ENCODE measurements at regions not wholly inside any gene's neighbourhood (a gene's known extent, or its start where the extent isn't known, plus 50 kb on each side); places are given as distances from the start of the nearest gene placed in this dataset.
A peak's percentile ranks its signal among the peaks of the same experiment; 100 is the strongest.

DNA sequence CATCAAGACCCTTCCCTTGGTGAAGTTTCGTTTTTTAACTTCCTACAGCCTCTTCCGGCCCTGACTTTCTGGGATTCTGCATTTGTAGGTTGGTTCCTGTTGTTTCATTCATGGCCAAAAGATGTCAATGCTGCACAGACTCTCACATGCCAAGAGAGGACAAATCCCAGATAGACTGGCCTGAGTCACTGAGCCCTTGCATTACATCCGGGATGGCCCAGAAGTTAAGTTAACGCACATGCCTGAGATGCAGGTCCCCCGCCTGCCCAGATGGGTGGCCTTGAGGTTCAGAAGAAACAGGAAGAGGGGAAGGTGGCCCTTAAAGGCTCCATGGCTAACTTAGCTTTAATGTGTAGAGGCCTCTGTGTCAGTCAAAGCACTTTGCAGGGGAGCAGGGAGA is 51.6 kb upstream of the SRGAP3 start:
- DNase-seq (ENCODE audit: low spot score): no peak

DNA sequence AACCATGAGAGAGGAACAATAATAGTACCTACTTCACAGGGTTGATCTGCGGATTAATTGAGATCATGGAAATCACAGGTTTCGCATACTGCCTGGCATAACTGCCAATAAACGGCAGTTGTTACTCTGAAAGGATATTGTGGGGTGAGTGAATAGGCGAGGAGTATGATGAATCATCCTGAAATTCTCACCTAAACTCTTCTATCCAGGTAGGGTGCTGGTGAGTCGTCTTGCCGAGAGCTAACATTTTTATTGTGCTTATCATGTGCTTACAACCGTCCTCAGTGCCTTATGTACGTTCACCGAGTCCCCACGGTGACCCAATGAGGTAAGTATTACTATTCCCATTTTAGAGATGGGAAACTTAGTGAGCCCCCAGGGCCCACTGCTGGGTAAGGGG is 52.4 kb upstream of the SRGAP3 start:
- no peak for DNase-seq (ENCODE audit: low spot score)

DNA sequence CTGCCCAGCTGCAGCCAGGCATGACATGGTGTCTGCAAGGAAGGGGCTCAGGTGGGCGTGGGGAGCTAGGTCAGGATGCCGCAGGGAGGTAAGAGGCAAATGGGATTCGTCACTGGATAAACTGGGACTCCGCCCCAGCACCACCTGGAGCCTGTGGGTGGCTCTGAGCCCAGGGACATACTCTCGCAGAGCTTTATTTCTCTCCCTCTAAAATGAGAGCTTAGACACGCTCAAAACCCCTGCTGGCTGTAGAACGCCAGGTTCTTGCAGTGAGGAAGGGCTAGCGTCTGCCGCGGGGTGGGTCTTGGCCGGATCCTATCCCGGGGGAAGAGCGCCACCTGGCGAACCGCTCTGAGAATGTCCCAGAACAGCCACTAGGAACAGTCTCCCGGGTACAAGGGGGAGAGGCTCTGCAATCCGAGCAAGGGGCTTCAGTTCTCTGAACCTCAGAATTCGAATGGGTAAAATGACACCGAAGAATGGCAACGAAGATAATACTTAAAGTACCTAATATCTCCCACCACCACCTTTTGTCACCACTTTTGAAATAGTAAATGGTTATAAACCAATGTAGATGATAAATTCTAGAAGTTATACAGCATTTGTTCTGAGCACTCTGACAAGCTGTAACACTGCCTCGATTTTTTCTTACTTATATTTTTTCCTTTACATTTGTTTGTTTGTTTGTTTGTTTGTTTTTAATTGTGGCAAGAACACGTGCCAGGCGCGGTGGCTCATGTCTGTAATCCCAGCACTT is 53.2 kb upstream of the SRGAP3 start:
- DNase-seq (ENCODE audit: low spot score): peak; percentile 69

DNA sequence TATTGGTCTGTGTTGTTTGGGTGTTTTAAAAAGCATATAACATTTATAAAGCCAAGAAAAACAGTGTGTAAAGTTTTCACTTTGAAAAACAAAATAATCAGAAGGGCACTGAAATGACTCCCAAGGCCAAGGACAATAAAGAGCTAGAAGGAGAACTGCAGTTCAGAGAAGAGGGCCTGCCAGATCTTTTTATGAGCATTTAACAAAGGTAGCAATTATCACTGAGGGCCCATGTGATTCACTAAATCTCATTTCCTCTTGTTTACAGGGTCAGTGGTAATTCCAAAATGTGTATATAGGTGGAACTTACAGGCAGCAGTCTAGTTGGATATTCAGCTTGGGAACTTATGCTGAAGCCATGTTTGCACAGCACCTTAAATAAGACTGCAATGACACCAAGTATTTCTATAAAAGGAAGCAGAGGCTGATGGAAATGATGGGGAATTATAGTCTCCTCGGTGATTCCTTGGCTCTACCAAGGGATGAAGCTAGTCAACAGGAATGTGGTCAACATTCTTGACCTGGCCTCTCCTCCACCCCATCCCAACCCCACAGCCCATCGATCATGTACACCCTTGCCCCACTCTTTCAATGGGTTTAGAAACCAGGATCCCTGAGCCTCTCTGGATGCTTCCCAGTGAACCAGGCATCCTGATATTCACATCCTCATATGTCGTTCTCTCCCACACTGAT is 54.4 kb upstream of the THUMPD3 start:
- DNase-seq (ENCODE audit: low spot score): no peak

DNA sequence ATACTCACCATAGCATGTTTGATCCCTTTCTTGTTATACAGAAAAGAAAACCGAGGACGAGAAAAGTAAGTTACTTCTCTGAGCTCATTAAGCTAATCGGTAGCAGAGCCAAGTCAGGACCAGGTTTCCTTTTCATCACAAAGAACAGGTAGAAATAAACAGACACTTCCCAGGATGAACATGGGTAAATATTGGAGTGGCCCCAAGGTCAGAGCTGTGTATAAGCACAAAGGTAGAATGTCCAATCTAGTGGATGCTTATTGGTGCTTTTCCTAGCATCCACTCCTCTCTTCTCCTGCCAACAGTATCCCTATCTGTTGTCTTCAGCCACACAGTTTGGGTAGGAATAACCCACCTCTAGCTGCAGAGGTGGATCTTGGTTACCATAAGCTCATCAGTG is 52.8 kb upstream of the THUMPD3 start:
- no peak for DNase-seq (ENCODE audit: low spot score)

DNA sequence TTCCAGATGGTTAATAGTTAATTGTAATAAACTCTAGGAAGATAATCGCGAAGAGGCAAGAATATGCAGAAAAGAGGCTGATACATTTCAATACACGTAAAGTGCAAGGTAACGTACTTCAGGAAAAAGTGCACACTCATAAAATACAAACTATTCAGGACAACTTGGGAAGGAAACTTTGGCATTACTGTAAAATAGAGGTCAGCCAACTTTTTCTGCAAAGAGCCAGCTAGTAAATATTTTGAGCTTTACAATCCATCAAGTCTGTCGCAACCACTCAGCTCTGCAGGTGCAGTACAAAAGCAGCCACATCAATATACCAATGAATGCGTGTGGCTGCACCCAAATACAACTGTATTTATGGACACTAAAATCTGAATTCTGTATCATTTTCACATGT is 51.6 kb upstream of the THUMPD3 start:
- no peak for DNase-seq (ENCODE audit: low spot score)

All from CD4-positive, alpha-beta T cell treated with Interleukin-2 at 100 ng/mL for 4 hours (primary cell).